Glomerular visceral epithelial cell (primary cell): ENCODE measurements at regions not wholly inside any gene's neighbourhood (a gene's known extent, or its start where the extent isn't known, plus 50 kb on each side); places are given as distances from the start of the nearest gene placed in this dataset.
"Not testable (repeated sequence)": the region's sequence is repeated elsewhere in the genome, so short reads cannot be mapped to it uniquely, and the experiment has no call there.

Experiments
- DNase-seq: peaks from one replicate; pipeline ENCODE4 v3.0.0-alpha.2; 2016; ENCODE audit errors: extremely low spot score

DNA sequence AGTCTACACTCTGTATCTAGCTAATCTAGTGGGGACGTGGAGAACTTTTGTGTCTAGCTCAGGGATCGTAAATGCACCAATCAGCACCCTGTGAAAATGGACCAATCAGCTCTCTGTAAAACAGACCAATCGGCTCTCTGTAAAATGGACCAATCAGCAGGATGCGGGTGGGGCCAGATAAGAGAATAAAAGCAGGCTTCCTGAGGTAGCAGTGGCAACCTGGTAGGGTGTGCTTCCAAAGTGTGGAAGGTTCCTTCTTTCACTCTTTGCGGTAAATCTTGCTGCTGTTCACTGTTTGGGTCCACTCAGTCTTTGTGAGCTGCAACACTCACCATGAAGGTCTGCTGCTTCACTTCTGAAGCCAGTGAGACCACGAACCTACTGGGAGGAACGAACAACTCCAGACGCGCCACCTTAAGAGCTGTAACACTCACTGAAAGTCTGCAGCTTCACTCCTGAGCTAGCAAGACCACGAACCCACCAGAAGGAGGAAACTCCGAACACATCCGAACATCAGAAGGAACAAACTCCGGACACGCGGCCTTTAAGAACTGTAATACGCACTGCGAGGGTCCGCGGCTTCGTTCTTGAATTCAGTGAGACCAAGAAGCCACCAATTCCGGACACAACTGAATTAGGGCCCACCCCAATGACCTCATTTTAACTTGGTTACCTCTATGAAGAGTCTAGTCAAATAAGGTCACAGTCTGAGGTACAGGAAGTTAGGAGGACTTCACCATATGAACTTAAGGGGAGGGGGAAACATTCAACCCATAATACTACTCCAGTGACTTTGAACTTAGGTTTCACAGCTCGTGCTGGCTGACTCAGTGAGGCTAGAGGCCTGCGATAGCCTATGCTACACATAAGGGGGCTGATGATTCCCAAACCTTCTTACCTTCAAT, 59.8 kb upstream of the LPGAT1 start:
- DNase-seq = not testable (repeated sequence)

DNA sequence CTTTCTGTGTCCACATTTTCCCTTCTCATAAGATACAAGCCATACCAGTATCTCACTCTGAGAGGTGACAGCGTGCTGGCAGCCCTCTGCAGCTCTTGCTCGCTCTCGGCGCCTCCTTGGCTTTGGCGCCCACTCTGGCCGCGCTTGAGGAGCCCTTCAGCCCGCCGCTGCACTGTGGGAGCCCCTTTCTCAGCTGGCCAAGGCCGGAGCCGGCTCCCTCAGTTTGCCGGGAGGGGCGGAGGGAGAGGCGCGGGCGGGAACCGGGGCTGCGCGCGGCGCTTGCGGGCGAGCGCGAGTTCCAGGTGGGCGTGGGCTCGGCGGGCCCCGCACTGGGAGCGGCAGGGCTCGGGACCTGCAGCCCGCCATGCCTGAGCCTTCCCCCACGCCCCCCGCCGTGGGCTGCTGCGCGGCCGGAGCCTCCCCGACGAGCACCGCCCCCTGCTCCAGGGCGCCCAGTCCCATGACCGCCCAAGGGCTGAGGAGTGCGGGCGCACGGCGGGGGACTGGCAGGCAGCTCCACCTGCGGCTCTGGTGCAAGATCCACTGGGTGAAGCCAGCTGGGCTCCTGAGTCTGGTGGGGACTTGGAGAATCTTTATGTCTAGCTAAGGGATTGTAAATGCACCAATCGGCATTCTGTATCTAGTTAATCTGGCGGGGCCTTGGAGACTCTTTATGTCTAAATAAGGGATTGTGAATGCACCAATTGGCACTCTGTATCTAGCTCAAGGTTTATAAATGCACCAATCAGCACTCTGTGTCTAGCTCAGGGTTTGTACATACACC, 58.9 kb upstream of the LPGAT1 start:
- DNase-seq = not testable (repeated sequence)

- no peak for DNase-seq
These were observed 56.0 kb upstream of the LPGAT1 start for GRCh38 chr1:211886551-211886950.

GRCh38 chr1:211885747-211886522, 55.4 kb upstream of the LPGAT1 start:
- DNase-seq = peak; percentile 9

GRCh38 chr1:211882381-211883004, 51.9 kb upstream of the LPGAT1 start:
- DNase-seq = no peak
